ENCODE measurements at regions not wholly inside any gene's neighbourhood (a gene's known extent, or its start where the extent isn't known, plus 50 kb on each side); places are given as distances from the start of the nearest gene placed in this dataset.
"Not testable (repeated sequence)": the region's sequence is repeated elsewhere in the genome, so short reads cannot be mapped to it uniquely, and the experiment has no call there.

- no peak for DNase-seq
These were observed 73.3 kb downstream of the OLFM4 start for GRCh38 chr13:53101883-53102282.

GRCh38 chr13:53104136-53104535 lies 75.5 kb downstream of the OLFM4 start:
- no peak for DNase-seq

- DNase-seq = no peak
These were observed 76.9 kb downstream of the OLFM4 start for GRCh38 chr13:53105477-53105876.

- DNase-seq = no peak
These were observed 77.3 kb downstream of the OLFM4 start for GRCh38 chr13:53105890-53106289.

GRCh38 chr13:53110181-53110580 lies 81.6 kb downstream of the OLFM4 start:
- no peak for DNase-seq

- DNase-seq = no peak
These were observed 82.0 kb downstream of the OLFM4 start for GRCh38 chr13:53110614-53111013.

GRCh38 chr13:53112522-53112921 lies 83.9 kb downstream of the OLFM4 start:
- DNase-seq = no peak

GRCh38 chr13:53117048-53117447 lies 88.4 kb downstream of the OLFM4 start:
- not testable (repeated sequence) for DNase-seq

- DNase-seq = no peak
These were observed 92.6 kb downstream of the OLFM4 start for GRCh38 chr13:53121131-53121773.

- no peak for DNase-seq
These were observed 93.3 kb downstream of the OLFM4 start for GRCh38 chr13:53121919-53122318.

- no peak for DNase-seq
These were observed 94.9 kb downstream of the OLFM4 start for GRCh38 chr13:53123536-53123935.

GRCh38 chr13:53124623-53125022 lies 96.0 kb downstream of the OLFM4 start:
- DNase-seq = no peak

GRCh38 chr13:53126841-53127245 lies 98.2 kb downstream of the OLFM4 start:
- no peak for DNase-seq

GRCh38 chr13:53127373-53127772 lies 98.8 kb downstream of the OLFM4 start:
- no peak for DNase-seq

- DNase-seq = no peak
These were observed 101.3 kb downstream of the OLFM4 start for GRCh38 chr13:53129864-53130393.

- DNase-seq = no peak
These were observed 102.7 kb downstream of the OLFM4 start for GRCh38 chr13:53131361-53131760.

GRCh38 chr13:53135301-53135700 lies 106.7 kb downstream of the OLFM4 start:
- no peak for DNase-seq

- no peak for DNase-seq
These were observed 108.1 kb downstream of the OLFM4 start for GRCh38 chr13:53136554-53137215.

GRCh38 chr13:53137779-53138178 lies 109.2 kb downstream of the OLFM4 start:
- DNase-seq = no peak

GRCh38 chr13:53138376-53139036 lies 109.9 kb downstream of the OLFM4 start:
- DNase-seq = no peak

GRCh38 chr13:53141336-53141735 lies 112.7 kb downstream of the OLFM4 start:
- DNase-seq = no peak

- no peak for DNase-seq
These were observed 113.7 kb downstream of the OLFM4 start for GRCh38 chr13:53142306-53142705.

GRCh38 chr13:53143757-53144339 lies 115.2 kb downstream of the OLFM4 start:
- no peak for DNase-seq

- DNase-seq = no peak
These were observed 116.2 kb downstream of the OLFM4 start for GRCh38 chr13:53144826-53145225.
